ENCODE measurements at regions not wholly inside any gene's neighbourhood (a gene's known extent, or its start where the extent isn't known, plus 50 kb on each side); places are given as distances from the start of the nearest gene placed in this dataset.
A peak's percentile ranks its signal among the peaks of the same experiment; 100 is the strongest.
"Not testable (repeated sequence)": the region's sequence is repeated elsewhere in the genome, so short reads cannot be mapped to it uniquely, and the experiment has no call there.

- Histone ChIP-seq H3K27ac (ENCODE audit: low read depth, low read length) (no peak overlapping the region), H3K4me3 (ENCODE audit: insufficient read depth, low read length) (no peak overlapping the region), H3K4me2 (ENCODE audit: insufficient read depth, low read length) (no peak overlapping the region), H3K4me1 (ENCODE audit: insufficient read depth, low read length) (no peaks in the 10 kb centered on the region), H3K79me2 (ENCODE audit: insufficient read depth, low read length) (no peaks in the 10 kb centered on the region), H3K27me3 (ENCODE audit: insufficient read depth, low read length) (no peaks in the 10 kb centered on the region), H3K9me3 (ENCODE audit: low read depth, low read length) (peaks cover 2% of the 10 kb centered on the region), H2AFZ (ENCODE audit: low read length) (no peak overlapping the region), H3K36me3 (ENCODE audit: insufficient read depth, low read length) (no peaks in the 10 kb centered on the region), H4K20me1 (ENCODE audit: insufficient read depth, low read length) (no peaks in the 10 kb centered on the region)
- TF ChIP-seq, protein P1, sequence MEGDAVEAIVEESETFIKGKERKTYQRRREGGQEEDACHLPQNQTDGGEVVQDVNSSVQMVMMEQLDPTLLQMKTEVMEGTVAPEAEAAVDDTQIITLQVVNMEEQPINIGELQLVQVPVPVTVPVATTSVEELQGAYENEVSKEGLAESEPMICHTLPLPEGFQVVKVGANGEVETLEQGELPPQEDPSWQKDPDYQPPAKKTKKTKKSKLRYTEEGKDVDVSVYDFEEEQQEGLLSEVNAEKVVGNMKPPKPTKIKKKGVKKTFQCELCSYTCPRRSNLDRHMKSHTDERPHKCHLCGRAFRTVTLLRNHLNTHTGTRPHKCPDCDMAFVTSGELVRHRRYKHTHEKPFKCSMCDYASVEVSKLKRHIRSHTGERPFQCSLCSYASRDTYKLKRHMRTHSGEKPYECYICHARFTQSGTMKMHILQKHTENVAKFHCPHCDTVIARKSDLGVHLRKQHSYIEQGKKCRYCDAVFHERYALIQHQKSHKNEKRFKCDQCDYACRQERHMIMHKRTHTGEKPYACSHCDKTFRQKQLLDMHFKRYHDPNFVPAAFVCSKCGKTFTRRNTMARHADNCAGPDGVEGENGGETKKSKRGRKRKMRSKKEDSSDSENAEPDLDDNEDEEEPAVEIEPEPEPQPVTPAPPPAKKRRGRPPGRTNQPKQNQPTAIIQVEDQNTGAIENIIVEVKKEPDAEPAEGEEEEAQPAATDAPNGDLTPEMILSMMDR (IDR thresholded peaks at IDR 0.05; ENCODE audit: extremely low read depth, low read depth, low read length) = no peak
- peak; percentile 23 for DNase-seq (ENCODE audit: insufficient read length, low spot score, missing footprints)
Observed at GRCh38 chr12:71312768-71313403, 126.7 kb upstream of the LGR5 start.

DNA sequence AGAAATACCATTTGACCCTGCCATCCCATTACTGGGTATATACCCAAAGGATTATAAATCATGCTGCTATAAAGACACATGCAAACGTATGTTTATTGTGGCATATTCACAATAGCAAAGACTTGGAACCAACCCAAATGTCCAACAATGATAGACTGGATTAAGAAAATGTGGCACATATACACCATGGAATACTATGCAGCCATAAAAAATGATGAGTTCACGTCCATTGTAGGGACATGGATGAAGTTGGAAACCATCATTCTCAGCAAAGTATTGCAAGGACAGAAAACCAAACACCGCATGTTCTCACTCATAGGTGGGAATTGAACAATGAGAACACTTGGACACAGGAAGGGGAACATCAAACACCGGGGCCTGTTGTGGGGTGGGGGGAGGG, 128.0 kb upstream of the LGR5 start:
- not testable (repeated sequence) for H3K36me3 ChIP-seq (ENCODE audit: insufficient read depth, low read length); H3K27ac ChIP-seq (ENCODE audit: low read depth, low read length); H3K9me3 ChIP-seq (ENCODE audit: low read depth, low read length); H3K27me3 ChIP-seq (ENCODE audit: insufficient read depth, low read length); DNase-seq (ENCODE audit: insufficient read length, low spot score, missing footprints); H3K4me2 ChIP-seq (ENCODE audit: insufficient read depth, low read length); H4K20me1 ChIP-seq (ENCODE audit: insufficient read depth, low read length); H3K4me3 ChIP-seq (ENCODE audit: insufficient read depth, low read length); H3K79me2 ChIP-seq (ENCODE audit: insufficient read depth, low read length); H3K4me1 ChIP-seq (ENCODE audit: insufficient read depth, low read length); H2AFZ ChIP-seq (ENCODE audit: low read length)

GRCh38 chr12:71306808-71307207, 132.8 kb upstream of the LGR5 start:
- H3K4me3 ChIP-seq (ENCODE audit: insufficient read depth, low read length) = no peak overlapping the region
- H3K27ac ChIP-seq (ENCODE audit: low read depth, low read length) = no peak overlapping the region
- H3K27me3 ChIP-seq (ENCODE audit: insufficient read depth, low read length) = no peaks in the 10 kb centered on the region
- no peak for DNase-seq (ENCODE audit: insufficient read length, low spot score, missing footprints)
- no peaks in the 10 kb centered on the region for H3K79me2 ChIP-seq (ENCODE audit: insufficient read depth, low read length)
- TF ChIP-seq, protein P1 (IDR thresholded peaks at IDR 0.05; ENCODE audit: extremely low read depth, low read depth, low read length) = no peak
- no peaks in the 10 kb centered on the region for H3K36me3 ChIP-seq (ENCODE audit: insufficient read depth, low read length)
- H3K9me3 ChIP-seq (ENCODE audit: low read depth, low read length) = no peaks in the 10 kb centered on the region
- H3K4me2 ChIP-seq (ENCODE audit: insufficient read depth, low read length) = no peak overlapping the region
- no peaks in the 10 kb centered on the region for H4K20me1 ChIP-seq (ENCODE audit: insufficient read depth, low read length)
- no peak overlapping the region for H2AFZ ChIP-seq (ENCODE audit: low read length)
- H3K4me1 ChIP-seq (ENCODE audit: insufficient read depth, low read length) = no peaks in the 10 kb centered on the region

- DNase-seq (ENCODE audit: insufficient read length, low spot score, missing footprints) = no peak
- no peaks in the 10 kb centered on the region for H3K27me3 ChIP-seq (ENCODE audit: insufficient read depth, low read length)
- H3K27ac ChIP-seq (ENCODE audit: low read depth, low read length) = no peak overlapping the region
- TF ChIP-seq, protein P1 (IDR thresholded peaks at IDR 0.05; ENCODE audit: extremely low read depth, low read depth, low read length) = no peak
- H3K4me3 ChIP-seq (ENCODE audit: insufficient read depth, low read length) = no peak overlapping the region
- H3K36me3 ChIP-seq (ENCODE audit: insufficient read depth, low read length) = no peaks in the 10 kb centered on the region
- no peaks in the 10 kb centered on the region for H3K79me2 ChIP-seq (ENCODE audit: insufficient read depth, low read length)
- no peaks in the 10 kb centered on the region for H3K9me3 ChIP-seq (ENCODE audit: low read depth, low read length)
- no peaks in the 10 kb centered on the region for H4K20me1 ChIP-seq (ENCODE audit: insufficient read depth, low read length)
- no peak overlapping the region for H2AFZ ChIP-seq (ENCODE audit: low read length)
- H3K4me1 ChIP-seq (ENCODE audit: insufficient read depth, low read length) = no peaks in the 10 kb centered on the region
- no peak overlapping the region for H3K4me2 ChIP-seq (ENCODE audit: insufficient read depth, low read length)
Observed at GRCh38 chr12:71304306-71304705, 135.3 kb upstream of the LGR5 start.
